CD4-positive, alpha-beta T cell treated with Interleukin-4 for 1 hour (primary cell): ENCODE measurements at regions not wholly inside any gene's neighbourhood (a gene's known extent, or its start where the extent isn't known, plus 50 kb on each side); places are given as distances from the start of the nearest gene placed in this dataset.
A peak's percentile ranks its signal among the peaks of the same experiment; 100 is the strongest.
"Not testable (repeated sequence)": the region's sequence is repeated elsewhere in the genome, so short reads cannot be mapped to it uniquely, and the experiment has no call there.

Experiments used
- DNase-seq, 2 donors: peaks; one replicate each; pipeline ENCODE4 v3.0.0-alpha.2; 2020 to 2022

- DNase-seq = peak; percentile 41 to 68
Observed at GRCh38 chr14:106661561-106661960, 1135.2 kb downstream of the TMEM121 start.

GRCh38 chr14:106662936-106663550 is 1136.7 kb downstream of the TMEM121 start:
- DNase-seq = peak in 1 of 2 donors; percentile 1

- peak; percentile 73 to 81 for DNase-seq
Observed at GRCh38 chr14:106663805-106664410, 1137.5 kb downstream of the TMEM121 start.

- DNase-seq = peak in 1 of 2 donors; percentile 27
Observed at GRCh38 chr14:106665814-106666213, 1139.4 kb downstream of the TMEM121 start.

GRCh38 chr14:106666341-106666740 is 1140.0 kb downstream of the TMEM121 start:
- no peak for DNase-seq

- DNase-seq = no peak
Observed at GRCh38 chr14:106670011-106670410, 1143.6 kb downstream of the TMEM121 start.

- not testable (repeated sequence) for DNase-seq
Observed at GRCh38 chr14:106674093-106674492, 1147.7 kb downstream of the TMEM121 start.

GRCh38 chr14:106674509-106675125 is 1148.2 kb downstream of the TMEM121 start:
- DNase-seq = peak in 1 of 2 donors; percentile 60

GRCh38 chr14:106675716-106676115 is 1149.3 kb downstream of the TMEM121 start:
- DNase-seq = not testable (repeated sequence)

GRCh38 chr14:106679776-106680175 is 1153.4 kb downstream of the TMEM121 start:
- no peak for DNase-seq

GRCh38 chr14:106681161-106681560 is 1154.8 kb downstream of the TMEM121 start:
- DNase-seq = no peak

GRCh38 chr14:106681568-106681967 is 1155.2 kb downstream of the TMEM121 start:
- DNase-seq = no peak

- DNase-seq = no peak
Observed at GRCh38 chr14:106683631-106684030, 1157.2 kb downstream of the TMEM121 start.

- no peak for DNase-seq
Observed at GRCh38 chr14:106686533-106686932, 1160.2 kb downstream of the TMEM121 start.

- DNase-seq = no peak
Observed at GRCh38 chr14:106690333-106690891, 1164.0 kb downstream of the TMEM121 start.

- peak; percentile 59 to 72 for DNase-seq
Observed at GRCh38 chr14:106691601-106692291, 1165.4 kb downstream of the TMEM121 start.

GRCh38 chr14:106694638-106695393 is 1168.4 kb downstream of the TMEM121 start:
- DNase-seq = peak; percentile 63 to 70

GRCh38 chr14:106698620-106699267 is 1172.4 kb downstream of the TMEM121 start:
- peak in 1 of 2 donors; percentile 50 for DNase-seq

GRCh38 chr14:106703651-106704050 is 1177.3 kb downstream of the TMEM121 start:
- DNase-seq = not testable (repeated sequence)

GRCh38 chr14:106706488-106706887 is 1180.1 kb downstream of the TMEM121 start:
- DNase-seq = not testable (repeated sequence)

- DNase-seq = not testable (repeated sequence)
Observed at GRCh38 chr14:106710187-106710586, 1183.8 kb downstream of the TMEM121 start.

GRCh38 chr14:106712513-106712912 is 1186.1 kb downstream of the TMEM121 start:
- DNase-seq = not testable (repeated sequence)
